K562 (cell line): ENCODE measurements at regions not wholly inside any gene's neighbourhood (a gene's known extent, or its start where the extent isn't known, plus 50 kb on each side); places are given as distances from the start of the nearest gene placed in this dataset.

Experiments used
- ATAC-seq: fragments of 200-7000 bp; cut with Tn5 transposase; 3 replicates; pipeline ENCODE4 v1.9.1; 2020; ENCODE audit warnings: moderate library complexity
- BruUV-seq: library from RNA; stranded (reverse); fragments of 400-500 nt; replicated peaks from 2 replicates; lab custom pipeline; 2021; lab: Mats Ljungman, UMichigan
- CTCF ChIA-PET: fragments of 300-600 bp; formaldehyde crosslinking; extraction: SDS; loops from one replicate; lab custom pipeline; 2021; ENCODE audit warnings: low intra/inter-chr PET ratio; lab: Yijun Ruan, JAX
- POLR2A ChIA-PET: fragments of 300-600, 350-650 bp; sonication (Branson Sonifier 250); formaldehyde crosslinking; extraction: SDS; loops from one replicate; lab custom pipeline; 2021; ENCODE audit warnings: antibody characterized with exemption, inconsistent platforms; lab: Yijun Ruan, JAX
- DNase-seq, 4 experiments: peaks; one replicate each; pipeline versions ENCODE4 v3.0.0 to v3.0.0-alpha.2; 2011 to 2018; ENCODE audit warnings: low spot score in 3 of 4, mixed read lengths in 3 of 4; ENCODE audit errors: extremely low read depth in 1 of 4
- FAIRE-seq: peaks from 2 replicates; lab custom pipeline; 2011; peaks lifted over from hg19 to GRCh38; lab: Jason Lieb, UNC
- H2AFZ ChIP-seq: 2 replicates; pipeline ENCODE4 v1.6.0; 2011; ENCODE audit warnings: low read depth, low read length, control low read depth, inconsistent platforms
- H3K27ac ChIP-seq: fragments of 200-600 bp; 3 replicates; pipeline ENCODE4 v1.8.0; 2011; ENCODE audit warnings: low read depth, mild to moderate bottlenecking, control low read depth, inconsistent platforms, low read length, moderate library complexity, mixed read lengths; ENCODE audit errors: extremely low read depth
- H3K27me3 ChIP-seq, 2 experiments: fragments of 300-600 bp in 1 of 2; 2 replicates in 1 of 2; 3 replicates in 1 of 2; pipeline versions ENCODE4 v1.6.0 to v1.8.0; 2011; ENCODE audit warnings: inconsistent platforms in 2 of 2, low read length in 2 of 2, mild to moderate bottlenecking in 1 of 2, mixed read lengths in 1 of 2, moderate library complexity in 1 of 2; ENCODE audit not compliant: control insufficient read depth in 2 of 2, insufficient read depth in 2 of 2
- H3K36me3 ChIP-seq: fragments of 300-600 bp; 3 replicates; pipeline ENCODE4 v1.8.0; 2011; ENCODE audit warnings: mild to moderate bottlenecking, low read length, inconsistent platforms; ENCODE audit not compliant: control insufficient read depth, insufficient read depth
- H3K4me1 ChIP-seq, 2 experiments: fragments of 200-600 bp in 1 of 2; replicated peaks in 1 of 2; 2 replicates in 1 of 2; 3 replicates in 1 of 2; pipeline versions ENCODE4 v1.5.1 to v1.8.0; 2011; ENCODE audit warnings: inconsistent platforms in 2 of 2, low read length in 2 of 2, mild to moderate bottlenecking in 1 of 2, mixed read lengths in 1 of 2, moderate library complexity in 1 of 2; ENCODE audit not compliant: control insufficient read depth in 2 of 2, insufficient read depth in 2 of 2
- H3K4me2 ChIP-seq: 2 replicates; pipeline ENCODE4 v1.6.1; 2011; ENCODE audit warnings: low read length, control low read depth, inconsistent platforms, mixed read lengths; ENCODE audit not compliant: insufficient read depth
- H3K4me3 ChIP-seq: fragments of 200-600 bp; sonication (generic), shearing (Covaris generic); 2 replicates; pipeline ENCODE4 v1.5.1; 2016; ENCODE audit warnings: control low read depth, inconsistent platforms
- H3K79me2 ChIP-seq: fragments of 200-600 bp; 3 replicates; pipeline ENCODE4 v1.8.0; 2011; ENCODE audit warnings: low read length, inconsistent platforms; ENCODE audit not compliant: control insufficient read depth, insufficient read depth
- H3K9ac ChIP-seq, 2 experiments: 2 replicates each; pipeline versions ENCODE4 v1.6.0 to v1.6.1; 2011; ENCODE audit warnings: low read depth in 2 of 2, low read length in 2 of 2, control low read depth in 1 of 2, inconsistent platforms in 1 of 2, mild to moderate bottlenecking in 1 of 2, mixed read lengths in 1 of 2; ENCODE audit not compliant: insufficient read depth in 1 of 2
- H3K9me1 ChIP-seq: one replicate; pipeline ENCODE4 v1.6.0; 2011; ENCODE audit warnings: inconsistent platforms, mild to moderate bottlenecking, low read length, moderate library complexity; ENCODE audit not compliant: control insufficient read depth, insufficient read depth
- H3K9me3 ChIP-seq: replicated peaks from 2 replicates; pipeline ENCODE4 v1.5.1; 2011; ENCODE audit warnings: low read depth, low read length, inconsistent platforms; ENCODE audit not compliant: control insufficient read depth, insufficient read depth
- H4K20me1 ChIP-seq: replicated peaks from 2 replicates; pipeline ENCODE4 v1.6.1; 2011; ENCODE audit warnings: low read length, inconsistent platforms, mixed read lengths; ENCODE audit not compliant: control insufficient read depth, insufficient read depth
- CBFB ChIP-seq: sonication (generic); formaldehyde crosslinking; IDR thresholded peaks from 2 replicates; pipeline ENCODE4 v1.4.0; 2020; ENCODE audit warnings: mild to moderate bottlenecking, missing genetic modification reagents
- CREB3 ChIP-seq: fragments of 450-650 bp; conservative IDR thresholded peaks from 2 replicates; pipeline ENCODE4 v1.6.1; 2016; ENCODE audit warnings: missing genetic modification characterization, low read depth, mild to moderate bottlenecking, missing compliant biosample characterization, moderate library complexity
- JUNB ChIP-seq: fragments of 450-650 bp; formaldehyde crosslinking; conservative IDR thresholded peaks from 2 replicates; pipeline ENCODE4 v1.4.0; 2020; ENCODE audit warnings: mild to moderate bottlenecking
- KLF10 ChIP-seq: fragments of 250-450 bp; sonication (Bioruptor Pico); IDR thresholded peaks from 2 replicates; pipeline ENCODE4 v1.6.1; 2021; ENCODE audit warnings: matching md5 sums
- NBN ChIP-seq: fragments of 450-650 bp; IDR thresholded peaks from 2 replicates; pipeline ENCODE4 v1.6.1; 2016; ENCODE audit warnings: low read depth, mild to moderate bottlenecking
- NFYB ChIP-seq: IDR thresholded peaks from 2 replicates; pipeline ENCODE4 v1.6.1; 2011; ENCODE audit warnings: mild to moderate bottlenecking, moderate library complexity; ENCODE audit not compliant: insufficient read length; ENCODE audit errors: extremely low read depth
- NR2C1 ChIP-seq, 2 experiments: fragments of 450-650 bp; IDR thresholded peaks; 2 replicates each; pipeline ENCODE4 v1.6.1; 2017; ENCODE audit warnings: mild to moderate bottlenecking in 2 of 2, antibody characterized with exemption in 1 of 2, inconsistent platforms in 1 of 2, missing compliant biosample characterization in 1 of 2, missing genetic modification characterization in 1 of 2
- RAD51 ChIP-seq: fragments of 450-650 bp; IDR thresholded peaks from 2 replicates; pipeline ENCODE4 v1.7.1; 2016; ENCODE audit warnings: low read depth, mild to moderate bottlenecking, borderline replicate concordance
- THRA ChIP-seq: fragments of 450-650 bp; IDR thresholded peaks from 2 replicates; pipeline ENCODE4 v1.6.1; 2017; ENCODE audit warnings: mild to moderate bottlenecking, moderate library complexity
- ZNF121 ChIP-seq: sonication (generic); formaldehyde crosslinking; conservative IDR thresholded peaks from 2 replicates; pipeline ENCODE4 v1.8.0; 2022; ENCODE audit warnings: missing genetic modification reagents
- ZNF134 ChIP-seq: fragments of 250-450 bp; sonication (Bioruptor Pico); conservative IDR thresholded peaks from 2 replicates; pipeline ENCODE4 v1.4.0; 2020
- ZNF143 ChIP-seq: sonication (generic); formaldehyde crosslinking; IDR thresholded peaks from 2 replicates; pipeline ENCODE4 v1.9.0; 2022; ENCODE audit warnings: mild to moderate bottlenecking, missing genetic modification reagents
- ZNF212 ChIP-seq: fragments of 450-650 bp; formaldehyde crosslinking; IDR thresholded peaks from 2 replicates; pipeline ENCODE4 v1.4.0; 2020; ENCODE audit warnings: mild to moderate bottlenecking
- ZNF764 ChIP-seq: fragments of 250-450 bp; sonication (Bioruptor Pico); IDR thresholded peaks from 2 replicates; pipeline ENCODE4 v1.4.0; 2020; ENCODE audit warnings: low read depth, mild to moderate bottlenecking, moderate library complexity
- WGBS: fragments of 100-300 bp; shearing (Covaris generic); methylation state at CpG from one replicate; pipeline ENCODE4 v1.1.6; 2016; ENCODE audit warnings: low coverage, mixed read lengths; ENCODE audit not compliant: insufficient coverage; ENCODE audit errors: missing lambda C conversion rate; 5-methylcytosine and 5-hydroxymethylcytosine counted together
- in situ Hi-C: fragments of 300-500 bp; cut with MboI; formaldehyde crosslinking; loops from 4 replicates; pipeline ENCODE4 v1.15.0; 2018; ENCODE audit warnings: inconsistent platforms, mixed read lengths
- intact Hi-C: fragments of 100-400 bp; cut with micrococcal nuclease; formaldehyde crosslinking; loops from 2 replicates; pipeline ENCODE4 v1.14.2; 2022

- H4K20me1 ChIP-seq: no peaks in the 10 kb centered on the region
- H3K79me2 ChIP-seq: no peaks in the 10 kb centered on the region
- no peaks in the 10 kb centered on the region for H3K9me1 ChIP-seq
- no peak for ATAC-seq
- TF ChIP-seq ZNF143 (CRISPR knock-in tag) (no peak), CREB3 (tag) (no peak), JUNB (CRISPR knock-in tag) (no peak), RAD51 (no peak)
- CTCF ChIA-PET: no interaction called here
- POLR2A ChIA-PET: interaction anchor here (0.8 kb wide), 1 partner anchor 309 kb away, joined by 3 read pairs; no protein-coding TSS in a partner anchor
- BruUV-seq: no TSS peak
- in situ Hi-C loops: no loop called here
- no peak for FAIRE-seq
- H3K9me3 ChIP-seq: no peaks in the 10 kb centered on the region
- intact Hi-C loops: no loop called here
- no peak overlapping the region for H3K9ac ChIP-seq
- H3K36me3 ChIP-seq: no peaks in the 10 kb centered on the region
- no peak overlapping the region for H3K4me2 ChIP-seq
- H2AFZ ChIP-seq: no peak overlapping the region
- 0% methylated on average over 2 of the region's 2 CpGs for WGBS
- no peaks in the 10 kb centered on the region for H3K4me1 ChIP-seq
- no peak overlapping the region for H3K4me3 ChIP-seq
- H3K27ac ChIP-seq: no peak overlapping the region
- H3K27me3 ChIP-seq: no peaks in the 10 kb centered on the region
- DNase-seq: no peak
These were observed 207.7 kb upstream of the ATP11B start for GRCh38 chr3:182585532-182586150.

GRCh38 chr3:182592747-182593146, 200.6 kb upstream of the ATP11B start:
- H3K9me1 ChIP-seq: no peaks in the 10 kb centered on the region
- POLR2A ChIA-PET: no interaction called here
- H3K4me2 ChIP-seq: no peak overlapping the region
- intact Hi-C loops: no loop called here
- FAIRE-seq (no peak), ATAC-seq (no peak), DNase-seq (no peak)
- peaks cover 5 to 10% of the 10 kb centered on the region in 2 experiments; a peak in 2 of 5 replicates for H3K27me3 ChIP-seq
- no peaks in the 10 kb centered on the region for H3K79me2 ChIP-seq
- no peaks in the 10 kb centered on the region for H3K4me1 ChIP-seq
- 0% methylated on average over 3 of the region's 3 CpGs for WGBS
- H2AFZ ChIP-seq: no peak overlapping the region
- H3K9ac ChIP-seq: no peak overlapping the region
- H3K9me3 ChIP-seq: no peaks in the 10 kb centered on the region
- no TSS peak for BruUV-seq
- CTCF ChIA-PET: no interaction called here
- no peak overlapping the region for H3K27ac ChIP-seq
- no peaks in the 10 kb centered on the region for H3K36me3 ChIP-seq
- in situ Hi-C loops: no loop called here
- no peak overlapping the region for H3K4me3 ChIP-seq
- no peaks in the 10 kb centered on the region for H4K20me1 ChIP-seq
- TF ChIP-seq ZNF212 (CRISPR knock-in tag) (no peak), CREB3 (tag) (no peak), CBFB (no peak), ZNF134 (no peak), NBN (no peak), KLF10 (CRISPR knock-in tag) (no peak), ZNF764 (CRISPR knock-in tag) (no peak), ZNF121 (no peak), NFYB (no peak), NR2C1 (IDR thresholded peaks at IDR 0.05) (no peak), NR2C1 (tag; IDR thresholded peaks at IDR 0.05) (no peak), THRA (no peak)
